Right hindlimb (tissue), 1 donor: ENCODE measurements at regions not wholly inside any gene's neighbourhood (a gene's known extent, or its start where the extent isn't known, plus 50 kb on each side); places are given as distances from the start of the nearest gene placed in this dataset.

Experiments used
- DNase-seq: peaks from one replicate; pipeline ENCODE4 v3.0.0-alpha.2; 2018

DNA sequence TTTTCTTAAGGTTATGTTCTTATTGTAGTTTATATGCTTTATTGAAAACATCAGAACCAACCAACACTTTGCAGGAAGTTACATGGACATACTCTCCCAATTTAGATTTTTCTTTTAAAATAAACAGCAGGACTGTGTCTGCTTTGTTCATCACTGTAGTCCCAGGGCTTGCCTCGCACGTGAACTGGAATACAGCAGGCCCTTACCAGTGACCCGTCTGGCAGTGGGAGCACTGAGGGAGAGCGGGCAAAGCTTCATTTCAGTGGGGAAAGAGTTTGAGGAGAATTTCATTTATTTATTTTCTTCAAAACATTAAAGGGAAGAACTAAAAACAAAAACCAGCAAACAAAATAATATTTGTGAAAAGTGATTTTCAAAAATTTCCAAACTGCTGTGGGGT lies 230.8 kb downstream of the PAX1 start:
- no peak for DNase-seq

DNA sequence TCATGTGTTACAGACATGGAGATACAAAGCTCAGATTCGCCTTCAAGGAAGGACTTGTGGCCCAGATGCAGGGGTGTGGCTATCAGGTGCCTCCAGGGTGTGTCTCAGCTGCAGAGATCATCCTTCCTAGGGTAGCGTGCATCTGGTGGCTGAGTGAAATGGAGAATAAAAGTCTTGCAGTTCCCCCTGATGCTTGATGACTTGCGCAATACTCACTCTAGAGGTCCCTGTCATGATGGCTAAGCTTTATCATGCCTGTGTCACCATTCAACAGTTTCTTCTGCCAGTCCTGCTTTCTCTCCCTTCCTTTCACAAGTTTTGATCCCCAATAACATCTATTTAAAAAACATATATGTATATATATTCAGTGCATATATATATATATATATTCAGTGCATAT lies 228.1 kb downstream of the PAX1 start:
- no peak for DNase-seq

DNA sequence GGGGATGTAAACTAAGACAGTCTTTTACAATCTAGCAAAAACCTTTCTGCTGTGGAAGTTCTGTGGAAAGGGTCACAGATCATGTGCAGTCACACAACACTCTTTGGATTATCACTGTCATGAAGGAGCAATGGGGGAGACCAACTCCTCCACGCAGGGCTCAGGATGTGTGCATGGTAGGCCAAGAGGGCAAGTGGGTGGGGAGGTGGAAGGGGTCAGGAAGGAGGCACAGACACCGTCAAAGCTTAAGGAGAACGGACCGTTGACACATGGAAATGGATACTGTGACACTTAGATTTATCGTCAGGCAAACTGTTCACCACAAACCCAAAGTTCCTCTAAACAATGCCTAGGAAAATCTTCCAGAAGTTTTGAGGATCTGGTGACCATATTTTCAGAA lies 215.8 kb downstream of the PAX1 start:
- no peak for DNase-seq

DNA sequence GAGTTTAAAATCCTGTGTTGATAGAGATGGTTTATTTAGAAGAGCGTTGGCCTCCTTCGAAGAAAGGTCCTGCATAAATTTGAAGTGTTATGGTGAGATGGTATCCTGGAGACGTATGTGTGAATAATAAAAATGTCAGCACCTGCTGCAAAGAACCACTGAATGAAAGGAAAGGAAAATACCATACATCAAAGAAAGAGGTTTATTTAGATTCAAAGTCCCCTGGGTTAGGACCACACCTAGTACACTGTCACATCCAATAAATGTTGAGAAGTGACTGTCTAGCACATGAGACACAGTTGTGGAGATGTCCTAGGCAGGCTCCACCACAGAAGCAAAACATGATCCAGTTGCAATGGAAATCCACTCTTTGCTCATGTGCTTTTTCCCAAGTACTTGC lies 214.7 kb downstream of the PAX1 start:
- DNase-seq: no peak

DNA sequence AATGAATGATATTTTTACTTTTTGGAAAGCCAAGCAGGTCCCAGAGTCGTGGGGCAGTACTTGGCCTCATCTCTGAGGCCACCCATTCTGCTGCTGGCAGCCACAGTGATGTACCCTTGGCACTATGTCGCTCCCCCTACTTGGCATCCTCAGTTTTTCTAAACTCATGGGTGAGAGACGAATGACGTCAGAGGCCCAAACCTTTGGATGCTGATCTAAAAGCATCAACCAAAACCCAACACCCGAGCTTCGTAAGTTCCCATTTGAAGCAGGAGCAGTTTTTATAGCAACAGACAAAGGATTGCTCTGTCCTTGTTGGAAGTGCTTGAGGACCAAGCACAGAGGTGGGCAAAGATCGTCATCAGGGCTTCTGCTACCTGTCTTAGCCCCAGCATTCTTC lies 212.9 kb downstream of the PAX1 start:
- no peak for DNase-seq

DNA sequence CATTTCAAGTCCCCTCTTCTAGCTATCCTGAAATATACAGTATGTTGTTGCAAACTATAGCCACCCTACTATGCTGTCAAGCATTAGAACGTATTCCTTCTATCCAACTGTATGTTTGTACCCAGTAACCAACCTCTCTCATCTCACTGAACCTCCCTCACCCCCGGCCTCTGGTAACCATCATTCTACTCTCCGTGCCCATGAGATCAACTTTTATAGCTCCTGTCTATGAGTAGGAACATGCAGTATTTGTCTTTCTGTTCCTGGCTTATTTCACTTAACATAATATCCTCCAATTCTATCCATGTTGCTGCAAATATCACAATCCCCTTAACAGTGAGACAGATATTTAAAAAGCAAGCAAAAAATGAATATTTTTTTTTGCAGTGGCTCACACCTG lies 196.9 kb downstream of the PAX1 start:
- no peak for DNase-seq

DNA sequence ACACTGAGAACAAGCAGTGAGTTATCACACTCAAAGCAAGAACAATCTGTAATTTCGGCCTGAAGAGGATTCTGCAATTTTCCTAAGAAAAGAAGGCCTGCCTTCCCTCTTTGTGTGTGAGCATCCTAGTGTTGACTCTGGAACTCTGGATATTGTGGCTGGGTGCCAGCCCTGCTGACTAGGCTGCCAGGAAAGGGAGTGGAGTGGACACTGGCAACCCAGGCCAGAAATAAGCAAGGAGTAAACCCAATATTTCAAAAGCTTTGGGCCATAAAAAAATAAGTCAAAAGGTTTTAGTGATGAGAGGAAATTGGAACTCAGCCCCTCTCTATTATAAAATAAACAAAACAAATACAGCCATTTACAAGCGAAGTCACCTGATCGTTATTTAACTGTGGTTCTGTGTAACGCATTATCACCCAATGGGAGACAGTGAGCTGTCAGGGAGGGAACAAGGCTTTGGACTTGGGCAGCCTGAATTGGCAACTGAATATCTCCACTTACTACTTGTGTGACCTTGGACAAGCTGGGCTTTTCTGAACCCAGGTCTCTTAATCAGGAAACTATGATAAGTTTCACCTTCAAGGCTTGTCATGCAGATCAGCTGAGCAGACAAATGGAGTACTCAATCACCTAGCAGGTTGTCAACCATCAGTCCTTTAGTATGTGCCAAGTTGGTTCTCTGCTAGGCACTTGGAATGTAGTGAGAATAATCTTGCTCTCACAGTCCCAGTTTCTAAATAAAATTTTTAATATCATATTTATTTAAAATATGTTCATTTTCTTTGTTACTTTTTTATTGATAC lies 196.2 kb downstream of the PAX1 start:
- DNase-seq: peak; percentile 67

DNA sequence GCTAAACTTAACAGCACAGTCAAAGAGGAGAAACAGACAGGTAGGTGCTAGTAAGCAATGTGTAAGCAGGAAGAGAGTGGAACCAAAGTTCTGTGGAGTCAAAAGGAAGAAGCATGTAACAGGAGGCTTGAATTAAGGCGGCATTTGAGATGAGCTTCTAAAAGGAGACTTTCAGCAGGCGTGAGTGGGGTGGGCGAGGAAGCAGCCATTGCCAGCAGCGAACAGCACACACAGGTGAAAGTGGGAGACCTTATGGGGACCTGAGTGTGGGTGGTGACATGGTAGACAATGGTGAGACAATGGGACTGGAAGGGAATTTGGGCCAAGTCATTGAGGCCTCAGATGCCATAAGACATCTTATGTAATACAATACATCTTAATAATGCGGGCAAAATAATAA lies 195.0 kb downstream of the PAX1 start:
- no peak for DNase-seq

DNA sequence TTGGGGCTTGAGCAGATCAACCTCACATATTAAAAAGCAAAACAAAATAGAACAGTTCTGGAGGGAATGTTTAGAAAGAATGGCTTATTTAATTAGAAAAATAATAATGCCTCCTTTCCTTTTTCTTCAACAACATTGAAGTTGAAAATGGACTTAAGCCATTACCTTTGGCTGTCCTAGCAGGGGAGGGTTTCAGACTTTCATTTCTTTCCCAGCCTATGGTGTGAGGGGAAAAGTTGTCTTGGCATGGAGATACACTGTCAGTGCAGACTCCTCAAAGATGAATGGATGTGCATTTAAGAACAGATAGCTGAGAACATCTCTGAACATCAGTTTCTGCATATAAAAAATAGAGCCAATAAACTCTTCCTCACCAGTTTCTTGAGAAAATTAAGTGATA lies 169.5 kb downstream of the PAX1 start:
- no peak for DNase-seq

DNA sequence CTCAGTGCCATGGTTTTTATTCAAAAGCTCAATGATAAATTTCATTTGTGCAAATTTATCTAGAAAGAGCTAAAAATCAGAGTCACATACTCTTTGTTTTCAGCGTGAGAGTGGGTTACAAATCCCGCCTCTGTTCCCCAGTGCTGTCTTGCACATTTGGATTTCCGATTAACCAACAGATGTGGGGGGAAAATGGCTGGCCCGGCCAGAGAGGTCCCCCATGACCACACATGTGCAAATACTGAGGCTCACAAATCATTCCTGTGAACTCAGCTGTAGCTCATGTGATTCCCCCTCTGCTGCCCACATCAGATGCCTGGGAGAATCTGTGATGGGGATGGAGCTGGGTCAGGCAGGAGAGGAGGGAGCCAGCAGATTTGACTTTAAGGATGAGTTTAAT lies 168.7 kb downstream of the PAX1 start:
- DNase-seq: peak; percentile 72

DNA sequence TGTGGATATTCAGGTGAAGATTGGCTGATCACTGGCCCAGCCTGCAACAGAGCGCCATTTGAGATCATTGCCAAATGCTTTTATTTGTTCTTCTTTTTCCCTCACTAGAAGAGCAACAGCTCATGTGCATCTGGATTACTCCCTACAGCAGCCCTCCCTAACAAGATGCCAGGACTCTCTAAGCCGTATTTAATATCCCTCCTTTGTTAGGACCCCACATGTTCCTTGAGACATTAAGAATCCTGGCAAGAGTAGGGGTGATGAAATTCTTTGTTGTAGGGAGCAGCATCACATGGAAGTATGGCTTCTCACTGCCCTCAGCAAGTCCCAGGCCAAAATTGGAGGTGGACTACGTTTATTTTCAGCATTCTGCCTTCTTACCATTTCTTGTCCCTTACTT lies 167.8 kb downstream of the PAX1 start:
- DNase-seq: no peak

DNA sequence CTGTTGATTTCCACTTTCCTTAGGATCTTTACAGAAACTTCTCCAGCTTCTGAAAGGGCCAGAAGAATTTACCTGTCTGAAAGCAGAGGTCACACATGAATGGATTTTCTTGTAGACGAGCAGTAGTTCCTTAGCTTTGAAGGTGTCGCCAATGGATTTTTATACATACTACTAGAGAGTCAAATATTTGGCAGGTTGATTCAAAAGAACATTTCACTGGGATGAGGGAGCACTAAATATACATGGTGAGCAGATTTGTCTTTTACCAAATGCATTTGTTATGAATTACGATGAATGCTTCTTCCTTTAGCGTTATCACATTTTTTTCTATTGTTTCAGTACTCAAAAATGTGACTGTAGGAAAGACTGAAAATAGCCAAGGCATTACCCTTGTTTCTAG lies 162.3 kb downstream of the PAX1 start:
- no peak for DNase-seq

DNA sequence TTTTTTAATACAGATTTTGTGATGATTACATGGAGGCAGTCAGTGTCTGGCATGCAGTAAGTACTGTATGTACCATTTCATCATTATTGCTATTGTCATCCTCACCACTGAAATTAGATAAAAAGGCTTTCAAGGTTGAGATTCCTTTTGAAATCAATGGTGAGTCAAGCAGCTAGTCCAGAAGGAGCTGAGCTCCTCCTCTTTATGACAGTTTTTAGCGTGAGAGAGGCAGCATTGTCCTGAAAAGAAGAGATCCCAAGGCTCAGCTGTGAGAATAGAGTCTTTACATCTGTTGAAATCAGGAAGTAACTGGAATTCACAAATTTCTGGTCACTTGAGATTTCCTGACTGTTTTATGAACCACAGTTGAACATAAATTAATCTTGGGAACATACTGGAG lies 161.9 kb downstream of the PAX1 start:
- DNase-seq: no peak

DNA sequence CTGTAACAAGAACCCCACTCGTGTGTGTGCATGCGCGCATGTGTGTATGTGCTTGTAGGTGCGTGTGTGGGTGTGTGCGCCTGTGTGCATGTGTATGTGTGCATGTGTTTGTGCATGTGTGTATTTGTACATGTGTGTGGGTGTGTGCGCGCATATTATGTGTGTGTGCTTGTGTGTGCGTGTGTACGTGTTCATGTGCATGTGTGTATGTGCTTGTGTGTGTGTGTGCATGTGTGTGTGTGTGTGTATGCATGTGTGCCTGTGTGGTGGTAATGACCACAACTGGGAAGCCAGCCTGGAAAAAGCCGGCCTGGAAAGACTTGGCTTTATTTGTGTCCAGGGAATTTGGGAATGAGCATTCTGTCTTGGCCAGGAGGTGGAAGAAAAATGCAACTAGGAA lies 157.5 kb downstream of the PAX1 start:
- peak; percentile 70 for DNase-seq

DNA sequence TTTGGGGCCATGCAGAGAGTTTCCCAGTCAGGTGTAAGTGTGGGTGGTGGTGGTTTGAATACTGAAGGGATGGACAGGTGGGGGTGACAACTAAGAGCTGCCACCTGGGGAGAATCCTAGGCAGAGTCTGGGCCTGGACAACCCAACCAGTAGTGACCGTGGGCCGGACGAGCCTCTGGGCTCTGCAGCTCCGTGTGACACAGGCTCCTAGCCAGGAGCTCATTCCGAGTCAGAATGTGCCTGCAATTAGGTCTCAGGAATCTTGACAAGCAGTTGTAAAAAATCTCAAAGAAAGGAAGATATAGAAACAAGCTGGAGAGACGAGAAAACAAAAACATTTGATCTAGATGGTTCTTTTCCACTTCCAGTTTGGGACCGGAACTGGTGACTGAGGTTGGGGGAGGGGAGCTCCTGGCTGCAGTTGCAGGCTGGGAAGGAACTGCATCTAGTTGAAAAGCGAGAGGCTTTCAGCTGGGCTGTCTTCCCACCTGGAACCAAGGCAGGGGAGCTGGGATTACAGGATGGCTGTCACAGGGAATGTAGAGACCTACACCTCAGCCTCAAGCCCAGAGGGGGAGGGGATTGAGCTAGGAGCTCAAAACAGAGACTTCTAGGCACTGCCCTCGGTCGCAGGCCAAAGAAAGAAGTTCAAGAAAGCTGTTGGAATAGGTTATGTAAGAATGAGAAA lies 156.9 kb downstream of the PAX1 start:
- DNase-seq: peak; percentile 54

DNA sequence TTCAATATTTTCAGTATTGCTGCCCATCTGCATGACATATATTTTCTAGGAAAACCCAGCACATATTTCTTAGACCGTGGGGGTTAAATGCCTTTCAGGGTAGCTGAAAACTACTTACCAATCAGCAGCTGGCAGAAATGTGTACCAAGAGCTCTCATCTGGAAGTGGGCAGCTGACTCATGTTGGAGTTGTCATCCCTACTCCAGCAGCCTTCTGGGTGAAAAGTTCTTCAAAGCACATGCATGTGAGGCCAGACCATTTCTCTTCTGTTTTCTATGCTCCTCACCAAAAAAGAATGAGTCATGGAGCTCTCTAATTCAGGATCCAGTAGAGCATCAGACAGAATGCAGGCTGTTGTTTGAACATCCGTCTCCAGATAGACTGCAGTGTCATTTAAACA lies 135.5 kb downstream of the PAX1 start:
- no peak for DNase-seq

DNA sequence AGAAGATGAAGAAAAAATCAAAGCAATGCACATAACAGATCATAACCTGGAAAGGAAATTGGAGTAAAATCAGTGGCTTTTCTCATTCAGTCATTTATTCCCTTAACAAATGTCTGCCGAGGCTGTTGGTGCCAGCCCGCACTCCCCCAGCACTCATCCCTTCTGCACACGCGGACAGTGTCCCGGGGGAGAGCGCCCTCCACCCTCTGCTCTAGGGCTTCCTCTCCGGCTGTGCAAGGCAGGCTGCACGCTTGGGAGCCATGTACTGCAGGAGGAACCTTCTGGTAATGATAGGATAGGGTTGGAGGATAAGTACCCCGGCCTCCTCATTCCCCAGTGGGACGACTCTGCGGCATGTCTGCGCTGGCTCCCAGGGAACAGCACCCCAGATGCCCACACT lies 134.5 kb downstream of the PAX1 start:
- DNase-seq: no peak

DNA sequence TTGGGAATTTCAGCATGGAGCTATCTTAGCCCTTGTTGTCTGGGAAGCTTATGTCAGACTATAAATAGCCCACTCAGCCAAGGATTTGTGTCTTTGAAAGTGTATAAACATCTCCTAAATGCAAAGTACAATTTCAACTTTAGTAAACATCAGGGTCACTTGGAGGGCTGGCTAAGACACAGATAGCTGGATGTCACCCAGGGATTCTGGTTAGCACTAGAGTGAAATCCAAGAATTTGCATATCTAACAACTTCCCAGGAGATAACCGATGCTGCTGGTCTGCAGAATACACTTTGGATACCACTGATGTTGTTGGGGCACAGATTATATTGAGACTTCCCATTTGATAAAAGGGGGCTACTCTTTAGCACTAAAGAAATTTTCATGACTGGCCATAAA lies 130.9 kb downstream of the PAX1 start:
- no peak for DNase-seq

DNA sequence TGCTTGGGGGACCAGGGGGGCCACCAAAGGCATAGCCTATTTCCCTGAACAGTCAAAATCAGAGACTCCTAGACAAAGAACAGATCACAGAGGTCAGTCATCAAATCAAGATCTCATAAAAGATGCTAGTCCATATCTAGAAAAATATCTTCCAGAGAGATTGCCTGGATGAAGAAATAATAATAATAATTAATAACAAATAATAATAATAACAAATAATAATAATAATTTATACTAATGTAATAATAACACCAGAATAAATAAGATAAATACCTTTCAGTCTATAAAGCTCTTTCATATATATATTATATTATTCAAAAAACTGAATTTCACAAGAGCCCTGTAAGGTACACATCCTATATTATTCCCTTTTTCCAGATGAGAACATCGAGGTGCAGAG lies 129.6 kb downstream of the PAX1 start:
- DNase-seq: no peak

DNA sequence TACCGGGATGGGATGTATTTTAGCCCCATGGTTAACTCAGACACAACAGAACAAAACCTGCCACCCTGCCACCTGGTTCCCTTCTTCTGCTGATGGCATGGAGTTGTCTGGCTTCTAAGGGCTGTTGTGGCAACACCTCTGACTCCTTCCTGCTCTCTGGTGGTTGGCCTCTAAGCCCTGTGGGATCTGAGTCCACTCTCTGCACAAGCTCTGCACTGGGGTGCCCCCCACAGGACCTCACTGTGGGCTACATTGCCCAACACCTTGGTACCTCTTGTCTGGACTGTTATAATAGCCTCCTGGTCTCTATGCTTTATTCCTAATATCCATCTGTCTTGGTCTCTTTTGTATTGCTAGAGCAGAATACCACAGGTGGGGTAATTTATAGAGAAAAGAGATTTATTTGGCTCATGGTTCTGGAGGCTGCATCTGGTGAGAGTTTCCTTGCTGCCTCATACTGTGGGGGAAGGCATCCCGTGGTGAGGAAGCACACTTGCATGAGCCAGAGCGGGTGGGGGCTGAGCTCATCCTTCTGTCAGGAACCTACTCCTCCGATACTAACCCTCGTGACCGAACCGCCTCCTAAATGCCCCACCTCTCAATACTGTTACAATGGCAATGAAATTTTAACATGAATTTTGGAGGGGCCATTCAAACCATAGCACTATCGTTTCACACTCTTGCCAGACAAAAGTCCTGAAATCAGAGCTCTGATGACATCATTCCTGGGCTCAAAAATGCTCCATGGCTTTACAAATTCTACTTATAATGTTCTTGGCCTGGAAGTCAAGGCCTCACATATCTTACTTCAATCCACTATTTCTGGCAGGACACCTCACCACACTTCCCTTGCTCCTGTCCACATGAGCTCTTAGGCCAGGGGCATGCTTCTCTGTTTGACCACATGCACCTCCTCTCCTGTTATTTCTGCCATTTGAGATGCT lies 127.2 kb downstream of the PAX1 start:
- peak; percentile 77 for DNase-seq

DNA sequence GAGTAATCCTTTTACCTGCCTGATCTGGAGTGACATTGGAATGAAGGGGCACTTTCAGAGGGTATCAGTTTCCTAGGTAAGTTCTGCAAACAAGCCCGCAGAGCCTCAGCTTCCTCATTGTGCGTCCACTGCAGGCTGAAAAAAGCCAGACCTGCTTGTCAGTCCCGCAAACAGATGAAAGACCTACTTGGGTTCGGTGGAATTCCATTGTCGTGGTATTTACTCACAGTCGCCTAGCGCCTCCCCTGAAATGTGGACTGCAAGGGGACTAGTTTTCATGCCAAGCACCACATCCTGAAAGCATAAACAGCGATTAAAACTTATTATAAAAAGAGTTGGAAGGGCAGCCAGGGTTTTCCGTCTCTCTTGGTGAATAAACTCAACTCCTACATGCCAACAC lies 121.5 kb downstream of the PAX1 start:
- DNase-seq: no peak

DNA sequence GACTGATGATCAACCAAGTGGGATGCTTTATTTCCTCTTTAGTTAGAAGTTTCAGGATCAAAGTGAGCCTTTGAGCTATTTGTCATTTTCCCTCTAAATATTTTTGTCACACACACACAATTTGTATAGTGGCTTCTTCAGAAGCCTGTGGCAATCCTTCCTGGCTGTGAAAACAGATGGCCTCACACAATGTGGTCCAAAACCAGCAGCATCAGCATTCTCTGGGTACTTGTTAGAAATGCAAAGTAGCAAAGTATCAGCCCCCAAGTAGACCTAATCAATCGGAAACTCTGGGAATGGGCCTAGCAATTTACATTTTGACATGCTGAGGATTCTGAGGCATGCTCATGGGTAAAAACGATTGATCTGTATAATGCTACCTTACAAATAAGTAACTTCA lies 115.9 kb downstream of the PAX1 start:
- no peak for DNase-seq

DNA sequence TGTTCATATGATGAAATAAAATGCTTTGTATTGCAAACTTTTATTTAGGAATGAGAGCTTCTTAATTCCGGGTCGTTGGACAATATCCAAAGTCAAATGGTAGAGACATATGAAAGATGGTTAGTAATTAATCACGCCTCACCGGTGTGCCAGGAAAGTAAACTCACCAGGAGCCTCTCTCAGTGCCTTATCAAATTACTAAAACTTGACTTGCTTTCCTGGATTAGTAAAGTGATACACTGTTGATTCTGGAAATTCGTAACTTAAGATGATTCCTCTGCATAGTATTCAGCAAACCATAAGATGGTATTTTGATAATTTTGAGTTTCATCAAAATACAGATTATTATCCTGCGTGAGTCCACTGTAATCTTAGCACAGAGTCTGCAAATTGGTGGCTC lies 115.2 kb downstream of the PAX1 start:
- no peak for DNase-seq

DNA sequence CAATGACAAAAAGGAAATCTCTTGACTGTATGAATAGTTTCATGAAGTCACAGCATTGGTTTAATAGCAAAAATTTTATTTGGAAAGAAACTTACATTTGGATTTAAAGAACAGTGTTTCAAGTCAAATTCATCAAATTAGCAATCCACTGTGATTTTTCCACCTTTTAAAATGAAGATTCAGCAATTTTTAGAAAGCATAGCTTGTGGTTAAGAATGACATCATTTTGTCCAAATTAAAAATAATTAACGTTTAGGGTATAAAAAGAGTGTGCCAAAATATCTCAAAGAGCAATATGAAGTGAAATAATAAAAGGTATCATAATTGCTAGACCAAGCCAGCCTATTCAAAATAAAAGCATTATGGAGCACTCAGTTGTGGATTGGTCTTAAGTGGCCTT lies 114.6 kb downstream of the PAX1 start:
- DNase-seq: no peak
